ENCODE measurements at regions not wholly inside any gene's neighbourhood (a gene's known extent, or its start where the extent isn't known, plus 50 kb on each side); places are given as distances from the start of the nearest gene placed in this dataset.

DNA sequence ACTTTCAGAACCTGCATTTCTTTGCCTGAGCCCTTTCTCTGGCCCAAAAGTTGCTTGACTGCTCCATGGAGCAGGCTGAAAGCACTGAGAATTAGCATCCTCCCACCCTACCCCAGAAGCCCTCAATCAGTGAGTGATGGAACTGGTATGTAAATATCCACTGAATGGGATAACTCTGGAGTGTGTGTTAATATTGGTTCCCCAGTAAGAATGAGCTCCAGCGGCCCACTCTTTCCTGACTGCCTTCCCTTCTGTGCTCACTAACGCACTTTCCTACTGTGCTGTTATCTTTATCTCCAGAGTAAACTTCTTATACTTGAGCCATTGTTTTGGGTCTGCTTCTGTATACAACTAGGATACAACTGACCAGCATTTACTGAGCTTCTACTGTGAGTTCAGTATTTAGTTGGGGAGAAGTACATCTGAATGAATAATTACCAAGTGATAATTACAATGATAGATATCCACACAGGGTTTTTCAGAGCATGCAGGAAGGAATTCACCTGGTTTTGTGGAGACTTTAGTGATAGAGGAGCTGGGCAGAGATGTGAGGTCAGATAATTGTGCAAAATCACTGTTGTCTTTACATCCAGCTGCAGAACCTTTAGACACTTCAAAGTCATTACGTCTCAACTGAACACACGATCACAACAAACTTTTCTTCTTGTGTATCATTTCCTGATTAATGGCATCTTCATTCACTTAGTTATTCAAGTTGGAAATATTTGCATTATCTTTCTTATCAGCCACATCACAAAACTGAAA is 149.2 kb upstream of the BTG1 start:
- TF ChIP-seq YY1 (tag by site-specific recombination; IDR thresholded peaks at IDR 0.05) (no peak), KLF16 (tag by site-specific recombination; IDR thresholded peaks at IDR 0.05) (no peak)
- TF ChIP-seq, protein P1, sequence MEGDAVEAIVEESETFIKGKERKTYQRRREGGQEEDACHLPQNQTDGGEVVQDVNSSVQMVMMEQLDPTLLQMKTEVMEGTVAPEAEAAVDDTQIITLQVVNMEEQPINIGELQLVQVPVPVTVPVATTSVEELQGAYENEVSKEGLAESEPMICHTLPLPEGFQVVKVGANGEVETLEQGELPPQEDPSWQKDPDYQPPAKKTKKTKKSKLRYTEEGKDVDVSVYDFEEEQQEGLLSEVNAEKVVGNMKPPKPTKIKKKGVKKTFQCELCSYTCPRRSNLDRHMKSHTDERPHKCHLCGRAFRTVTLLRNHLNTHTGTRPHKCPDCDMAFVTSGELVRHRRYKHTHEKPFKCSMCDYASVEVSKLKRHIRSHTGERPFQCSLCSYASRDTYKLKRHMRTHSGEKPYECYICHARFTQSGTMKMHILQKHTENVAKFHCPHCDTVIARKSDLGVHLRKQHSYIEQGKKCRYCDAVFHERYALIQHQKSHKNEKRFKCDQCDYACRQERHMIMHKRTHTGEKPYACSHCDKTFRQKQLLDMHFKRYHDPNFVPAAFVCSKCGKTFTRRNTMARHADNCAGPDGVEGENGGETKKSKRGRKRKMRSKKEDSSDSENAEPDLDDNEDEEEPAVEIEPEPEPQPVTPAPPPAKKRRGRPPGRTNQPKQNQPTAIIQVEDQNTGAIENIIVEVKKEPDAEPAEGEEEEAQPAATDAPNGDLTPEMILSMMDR (tag by site-specific recombination; IDR thresholded peaks at IDR 0.05): no peak
- TF ChIP-seq, protein P2, sequence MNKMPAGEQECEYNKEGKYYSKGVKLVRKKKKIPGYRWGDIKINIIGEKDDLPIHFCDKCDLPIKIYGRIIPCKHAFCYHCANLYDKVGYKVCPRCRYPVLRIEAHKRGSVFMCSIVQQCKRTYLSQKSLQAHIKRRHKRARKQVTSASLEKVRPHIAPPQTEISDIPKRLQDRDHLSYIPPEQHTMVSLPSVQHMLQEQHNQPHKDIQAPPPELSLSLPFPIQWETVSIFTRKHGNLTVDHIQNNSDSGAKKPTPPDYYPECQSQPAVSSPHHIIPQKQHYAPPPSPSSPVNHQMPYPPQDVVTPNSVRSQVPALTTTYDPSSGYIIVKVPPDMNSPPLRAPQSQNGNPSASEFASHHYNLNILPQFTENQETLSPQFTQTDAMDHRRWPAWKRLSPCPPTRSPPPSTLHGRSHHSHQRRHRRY (tag by site-specific recombination; IDR thresholded peaks at IDR 0.05): no peak
- TF ChIP-seq, protein P3, sequence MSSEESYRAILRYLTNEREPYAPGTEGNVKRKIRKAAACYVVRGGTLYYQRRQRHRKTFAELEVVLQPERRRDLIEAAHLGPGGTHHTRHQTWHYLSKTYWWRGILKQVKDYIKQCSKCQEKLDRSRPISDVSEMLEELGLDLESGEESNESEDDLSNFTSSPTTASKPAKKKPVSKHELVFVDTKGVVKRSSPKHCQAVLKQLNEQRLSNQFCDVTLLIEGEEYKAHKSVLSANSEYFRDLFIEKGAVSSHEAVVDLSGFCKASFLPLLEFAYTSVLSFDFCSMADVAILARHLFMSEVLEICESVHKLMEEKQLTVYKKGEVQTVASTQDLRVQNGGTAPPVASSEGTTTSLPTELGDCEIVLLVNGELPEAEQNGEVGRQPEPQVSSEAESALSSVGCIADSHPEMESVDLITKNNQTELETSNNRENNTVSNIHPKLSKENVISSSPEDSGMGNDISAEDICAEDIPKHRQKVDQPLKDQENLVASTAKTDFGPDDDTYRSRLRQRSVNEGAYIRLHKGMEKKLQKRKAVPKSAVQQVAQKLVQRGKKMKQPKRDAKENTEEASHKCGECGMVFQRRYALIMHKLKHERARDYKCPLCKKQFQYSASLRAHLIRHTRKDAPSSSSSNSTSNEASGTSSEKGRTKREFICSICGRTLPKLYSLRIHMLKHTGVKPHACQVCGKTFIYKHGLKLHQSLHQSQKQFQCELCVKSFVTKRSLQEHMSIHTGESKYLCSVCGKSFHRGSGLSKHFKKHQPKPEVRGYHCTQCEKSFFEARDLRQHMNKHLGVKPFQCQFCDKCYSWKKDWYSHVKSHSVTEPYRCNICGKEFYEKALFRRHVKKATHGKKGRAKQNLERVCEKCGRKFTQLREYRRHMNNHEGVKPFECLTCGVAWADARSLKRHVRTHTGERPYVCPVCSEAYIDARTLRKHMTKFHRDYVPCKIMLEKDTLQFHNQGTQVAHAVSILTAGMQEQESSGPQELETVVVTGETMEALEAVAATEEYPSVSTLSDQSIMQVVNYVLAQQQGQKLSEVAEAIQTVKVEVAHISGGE (tag by site-specific recombination; conservative IDR thresholded peaks at IDR 0.05; ENCODE audit: low read depth): no peak
- TF ChIP-seq, protein P4, sequence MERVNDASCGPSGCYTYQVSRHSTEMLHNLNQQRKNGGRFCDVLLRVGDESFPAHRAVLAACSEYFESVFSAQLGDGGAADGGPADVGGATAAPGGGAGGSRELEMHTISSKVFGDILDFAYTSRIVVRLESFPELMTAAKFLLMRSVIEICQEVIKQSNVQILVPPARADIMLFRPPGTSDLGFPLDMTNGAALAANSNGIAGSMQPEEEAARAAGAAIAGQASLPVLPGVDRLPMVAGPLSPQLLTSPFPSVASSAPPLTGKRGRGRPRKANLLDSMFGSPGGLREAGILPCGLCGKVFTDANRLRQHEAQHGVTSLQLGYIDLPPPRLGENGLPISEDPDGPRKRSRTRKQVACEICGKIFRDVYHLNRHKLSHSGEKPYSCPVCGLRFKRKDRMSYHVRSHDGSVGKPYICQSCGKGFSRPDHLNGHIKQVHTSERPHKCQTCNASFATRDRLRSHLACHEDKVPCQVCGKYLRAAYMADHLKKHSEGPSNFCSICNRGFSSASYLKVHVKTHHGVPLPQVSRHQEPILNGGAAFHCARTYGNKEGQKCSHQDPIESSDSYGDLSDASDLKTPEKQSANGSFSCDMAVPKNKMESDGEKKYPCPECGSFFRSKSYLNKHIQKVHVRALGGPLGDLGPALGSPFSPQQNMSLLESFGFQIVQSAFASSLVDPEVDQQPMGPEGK (tag by site-specific recombination; IDR thresholded peaks at IDR 0.05): no peak
- TF ChIP-seq, protein P5, sequence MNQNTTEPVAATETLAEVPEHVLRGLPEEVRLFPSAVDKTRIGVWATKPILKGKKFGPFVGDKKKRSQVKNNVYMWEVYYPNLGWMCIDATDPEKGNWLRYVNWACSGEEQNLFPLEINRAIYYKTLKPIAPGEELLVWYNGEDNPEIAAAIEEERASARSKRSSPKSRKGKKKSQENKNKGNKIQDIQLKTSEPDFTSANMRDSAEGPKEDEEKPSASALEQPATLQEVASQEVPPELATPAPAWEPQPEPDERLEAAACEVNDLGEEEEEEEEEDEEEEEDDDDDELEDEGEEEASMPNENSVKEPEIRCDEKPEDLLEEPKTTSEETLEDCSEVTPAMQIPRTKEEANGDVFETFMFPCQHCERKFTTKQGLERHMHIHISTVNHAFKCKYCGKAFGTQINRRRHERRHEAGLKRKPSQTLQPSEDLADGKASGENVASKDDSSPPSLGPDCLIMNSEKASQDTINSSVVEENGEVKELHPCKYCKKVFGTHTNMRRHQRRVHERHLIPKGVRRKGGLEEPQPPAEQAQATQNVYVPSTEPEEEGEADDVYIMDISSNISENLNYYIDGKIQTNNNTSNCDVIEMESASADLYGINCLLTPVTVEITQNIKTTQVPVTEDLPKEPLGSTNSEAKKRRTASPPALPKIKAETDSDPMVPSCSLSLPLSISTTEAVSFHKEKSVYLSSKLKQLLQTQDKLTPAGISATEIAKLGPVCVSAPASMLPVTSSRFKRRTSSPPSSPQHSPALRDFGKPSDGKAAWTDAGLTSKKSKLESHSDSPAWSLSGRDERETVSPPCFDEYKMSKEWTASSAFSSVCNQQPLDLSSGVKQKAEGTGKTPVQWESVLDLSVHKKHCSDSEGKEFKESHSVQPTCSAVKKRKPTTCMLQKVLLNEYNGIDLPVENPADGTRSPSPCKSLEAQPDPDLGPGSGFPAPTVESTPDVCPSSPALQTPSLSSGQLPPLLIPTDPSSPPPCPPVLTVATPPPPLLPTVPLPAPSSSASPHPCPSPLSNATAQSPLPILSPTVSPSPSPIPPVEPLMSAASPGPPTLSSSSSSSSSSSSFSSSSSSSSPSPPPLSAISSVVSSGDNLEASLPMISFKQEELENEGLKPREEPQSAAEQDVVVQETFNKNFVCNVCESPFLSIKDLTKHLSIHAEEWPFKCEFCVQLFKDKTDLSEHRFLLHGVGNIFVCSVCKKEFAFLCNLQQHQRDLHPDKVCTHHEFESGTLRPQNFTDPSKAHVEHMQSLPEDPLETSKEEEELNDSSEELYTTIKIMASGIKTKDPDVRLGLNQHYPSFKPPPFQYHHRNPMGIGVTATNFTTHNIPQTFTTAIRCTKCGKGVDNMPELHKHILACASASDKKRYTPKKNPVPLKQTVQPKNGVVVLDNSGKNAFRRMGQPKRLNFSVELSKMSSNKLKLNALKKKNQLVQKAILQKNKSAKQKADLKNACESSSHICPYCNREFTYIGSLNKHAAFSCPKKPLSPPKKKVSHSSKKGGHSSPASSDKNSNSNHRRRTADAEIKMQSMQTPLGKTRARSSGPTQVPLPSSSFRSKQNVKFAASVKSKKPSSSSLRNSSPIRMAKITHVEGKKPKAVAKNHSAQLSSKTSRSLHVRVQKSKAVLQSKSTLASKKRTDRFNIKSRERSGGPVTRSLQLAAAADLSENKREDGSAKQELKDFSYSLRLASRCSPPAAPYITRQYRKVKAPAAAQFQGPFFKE (tag by site-specific recombination; IDR thresholded peaks at IDR 0.05; ENCODE audit: borderline replicate concordance): no peak
